ENCODE measurements at regions not wholly inside any gene's neighbourhood (a gene's known extent, or its start where the extent isn't known, plus 50 kb on each side); places are given as distances from the start of the nearest gene placed in this dataset.

- no peak overlapping the region for H2AFZ ChIP-seq (ENCODE audit: insufficient read depth, low read depth, low read length, poor library complexity, severe bottlenecking)
- H3K27me3 ChIP-seq (ENCODE audit: control insufficient read depth in 2 of 2, insufficient read depth in 2 of 2, low read length in 2 of 2) = no peaks in the 10 kb centered on the region
- Mint-ChIP-seq H3K4me1 (peaks cover 37% of the 10 kb centered on the region), H3K27me3 (ENCODE audit: low read depth in 3 of 3) (peaks cover 0 to 6% (median 0%) of the 10 kb centered on the region in 3 donors), H3K27ac (peak overlapping the region in 1 of 7 donors; percentile 25), H3K4me3 (no peak overlapping the region), H3K36me3 (no peaks in the 10 kb centered on the region), H3K9me3 (no peaks in the 10 kb centered on the region)
- TF ChIP-seq CTCF (IDR thresholded peaks at IDR 0.05) = no peak
- no peak overlapping the region for H3K27ac ChIP-seq (ENCODE audit: low read depth in 1 of 2, low read length in 2 of 2)
- no peak overlapping the region for H3K9ac ChIP-seq (ENCODE audit: insufficient read depth, low read length, poor library complexity, severe bottlenecking)
- H3K4me2 ChIP-seq (replicated peaks; ENCODE audit: extremely low read depth, low read length, poor library complexity, severe bottlenecking) = no peak overlapping the region
- WGBS (ENCODE audit: insufficient coverage) = 90% methylated on average over 2 of the region's 9 CpGs
- no peaks in the 10 kb centered on the region for H4K20me1 ChIP-seq (ENCODE audit: insufficient read depth, low read length)
- no peak overlapping the region for H3K4me3 ChIP-seq (replicated peaks in 1 of 3; ENCODE audit: low read depth in 2 of 3, low read length in 3 of 3)
- no peaks in the 10 kb centered on the region for H3K36me3 ChIP-seq (replicated peaks in 1 of 2; ENCODE audit: control insufficient read depth in 1 of 2, insufficient read depth in 2 of 2, low read length in 2 of 2)
- H3K79me2 ChIP-seq (ENCODE audit: insufficient read depth, low read length) = no peaks in the 10 kb centered on the region
- peaks cover 23 to 25% of the 10 kb centered on the region in 2 donors for H3K4me1 ChIP-seq (ENCODE audit: control insufficient read depth in 1 of 2, insufficient read depth in 2 of 2, low read length in 2 of 2)
- H3K9me3 ChIP-seq (replicated peaks in 1 of 2; ENCODE audit: control insufficient read depth in 1 of 2, insufficient read depth in 1 of 2, low read length in 2 of 2) = no peaks in the 10 kb centered on the region
- intact Hi-C loops (cut with micrococcal nuclease) = no loop called here
- DNase-seq = no peak
Measured at GRCh38 chr4:183834252-183834651, 70.9 kb upstream of the STOX2 start.

- peaks cover 16% of the 10 kb centered on the region for H3K4me1 Mint-ChIP-seq
- no peak overlapping the region for H2AFZ ChIP-seq (ENCODE audit: insufficient read depth, low read depth, low read length, poor library complexity, severe bottlenecking)
- H3K27me3 ChIP-seq (ENCODE audit: control insufficient read depth in 2 of 2, insufficient read depth in 2 of 2, low read length in 2 of 2) = no peaks in the 10 kb centered on the region
- no peak overlapping the region for H3K4me2 ChIP-seq (replicated peaks; ENCODE audit: extremely low read depth, low read length, poor library complexity, severe bottlenecking)
- no peaks in the 10 kb centered on the region for H3K79me2 ChIP-seq (ENCODE audit: insufficient read depth, low read length)
- no peak for DNase-seq
- no peak overlapping the region for H3K27ac Mint-ChIP-seq
- H3K4me1 ChIP-seq (ENCODE audit: control insufficient read depth in 1 of 2, insufficient read depth in 2 of 2, low read length in 2 of 2) = peaks cover 6 to 7% of the 10 kb centered on the region in 2 donors
- H3K27me3 Mint-ChIP-seq (ENCODE audit: low read depth in 3 of 3) = peaks cover 0 to 6% (median 0%) of the 10 kb centered on the region in 3 donors
- no peak overlapping the region for H3K4me3 Mint-ChIP-seq
- H3K9me3 ChIP-seq (replicated peaks in 1 of 2; ENCODE audit: control insufficient read depth in 1 of 2, insufficient read depth in 1 of 2, low read length in 2 of 2) = no peaks in the 10 kb centered on the region
- H4K20me1 ChIP-seq (ENCODE audit: insufficient read depth, low read length) = no peaks in the 10 kb centered on the region
- no peaks in the 10 kb centered on the region for H3K36me3 Mint-ChIP-seq
- no peaks in the 10 kb centered on the region for H3K9me3 Mint-ChIP-seq
- intact Hi-C loops (cut with micrococcal nuclease) = no loop called here
- H3K27ac ChIP-seq (ENCODE audit: low read depth in 1 of 2, low read length in 2 of 2) = no peak overlapping the region
- no peak overlapping the region for H3K9ac ChIP-seq (ENCODE audit: insufficient read depth, low read length, poor library complexity, severe bottlenecking)
- TF ChIP-seq CTCF (IDR thresholded peaks at IDR 0.05) = no peak
- H3K36me3 ChIP-seq (replicated peaks in 1 of 2; ENCODE audit: control insufficient read depth in 1 of 2, insufficient read depth in 2 of 2, low read length in 2 of 2) = no peaks in the 10 kb centered on the region
- 60% methylated on average over 2 of the region's 5 CpGs for WGBS (ENCODE audit: insufficient coverage)
- H3K4me3 ChIP-seq (replicated peaks in 1 of 3; ENCODE audit: low read depth in 2 of 3, low read length in 3 of 3) = no peak overlapping the region
Measured at GRCh38 chr4:183837222-183837621, 67.9 kb upstream of the STOX2 start.
